Left lung (tissue), 4 donors: ENCODE measurements at regions not wholly inside any gene's neighbourhood (a gene's known extent, or its start where the extent isn't known, plus 50 kb on each side); places are given as distances from the start of the nearest gene placed in this dataset.

Experiments
- ATAC-seq: fragments of 200-7000 bp; cut with Tn5 transposase; one replicate; pipeline ENCODE4 v1.9.1; 2020; ENCODE audit warnings: moderate library complexity
- DNase-seq, 4 donors: peaks; one replicate each; pipeline ENCODE4 v3.0.0-alpha.2; 2013 to 2020
- H3K27ac ChIP-seq, 2 donors: fragments of 200-600 bp; sonication (generic) in 1 of 2; one replicate each; pipeline versions ENCODE4 v1.5.0 to v1.8.0; 2020 to 2021
- H3K27me3 ChIP-seq, 2 donors: fragments of 200-600 bp; sonication (generic) in 1 of 2; one replicate each; pipeline versions ENCODE4 v1.5.0 to v1.8.0; 2020 to 2021
- H3K36me3 ChIP-seq, 2 donors: fragments of 200-600 bp; sonication (generic) in 1 of 2; one replicate each; pipeline versions ENCODE4 v1.5.0 to v1.8.0; 2020 to 2021
- H3K4me1 ChIP-seq, 2 donors: fragments of 200-600 bp; one replicate each; pipeline ENCODE4 v1.8.0; 2021
- H3K4me3 ChIP-seq, 2 donors: fragments of 200-600 bp; sonication (generic) in 1 of 2; one replicate each; pipeline versions ENCODE4 v1.5.0 to v1.8.0; 2020 to 2021; ENCODE audit warnings: mild to moderate bottlenecking in 1 of 2
- H3K9me3 ChIP-seq, 2 donors: fragments of 200-600 bp; sonication (generic) in 1 of 2; one replicate each; pipeline versions ENCODE4 v1.5.0 to v1.8.0; 2020 to 2021
- intact Hi-C, 2 donors: fragments of 100-400 bp; cut with DNase I; formaldehyde crosslinking; loops; one replicate each; pipeline versions ENCODE4 v1.11.2 to v1.14.2; 2022
- TF ChIP-seq, protein P1 (sequence below), 2 donors: fragments of 200-600 bp; sonication (generic) in 1 of 2; IDR thresholded peaks; one replicate each; pipeline versions ENCODE4 v1.5.0 to v1.8.0; 2021; ENCODE audit warnings: antibody characterized with exemption in 2 of 2
- donor health status: DM: no; HTN: yes; CAD: no.
- donor health status: DM: no; HTN: no; CAD: no.

DNA sequence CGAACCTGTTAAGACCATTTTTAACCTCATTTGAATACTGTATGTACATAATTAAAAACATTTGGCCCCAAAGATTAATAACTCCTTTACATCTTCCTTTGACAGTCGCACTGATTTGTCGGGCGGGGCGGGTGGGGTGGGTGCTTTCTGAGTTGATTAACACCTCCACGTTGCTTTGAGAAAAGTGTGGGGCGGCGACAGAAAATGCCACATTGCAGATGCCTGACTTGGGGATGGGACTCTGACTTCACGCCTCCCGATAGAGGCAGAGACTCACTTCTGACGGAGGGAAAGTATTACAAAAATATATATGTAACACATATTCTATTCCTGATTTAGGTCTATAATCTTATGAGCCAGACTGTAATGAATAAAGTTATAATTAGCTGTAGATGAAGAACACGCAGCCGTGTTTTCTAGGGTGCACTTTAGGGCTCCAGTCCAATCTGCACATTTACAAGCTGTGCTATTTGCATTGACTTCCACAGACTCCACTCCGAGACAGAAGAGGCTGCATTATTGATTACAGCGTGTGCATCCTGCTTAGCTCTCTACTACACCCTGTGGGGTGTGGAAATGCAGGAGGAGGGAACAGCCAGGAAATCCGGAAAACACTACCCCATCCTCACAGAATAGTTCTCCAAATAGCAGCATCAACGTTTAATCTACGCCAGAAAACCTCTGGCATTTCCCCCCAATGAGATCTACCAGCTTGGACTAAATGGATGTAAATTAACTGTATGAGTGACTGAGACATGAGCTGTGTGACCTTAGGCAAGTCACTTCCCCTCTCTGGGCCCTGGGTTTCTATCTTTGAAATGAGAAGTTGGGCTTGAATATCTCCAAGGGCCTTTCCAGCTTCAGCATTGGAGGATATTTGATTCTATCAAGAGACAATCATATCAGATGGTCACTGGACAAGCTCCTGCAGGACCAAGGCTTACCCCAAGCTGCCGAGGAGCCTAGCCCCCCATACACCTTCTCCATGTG is 308.0 kb downstream of the RRAGC start:
- Histone ChIP-seq H3K4me1 (no peaks in the 10 kb centered on the region), H3K27ac (no peak overlapping the region), H3K36me3 (no peaks in the 10 kb centered on the region), H3K9me3 (no peaks in the 10 kb centered on the region), H3K4me3 (no peak overlapping the region), H3K27me3 (no peaks in the 10 kb centered on the region)
- intact Hi-C loops = no loop called here
- TF ChIP-seq, protein P1, sequence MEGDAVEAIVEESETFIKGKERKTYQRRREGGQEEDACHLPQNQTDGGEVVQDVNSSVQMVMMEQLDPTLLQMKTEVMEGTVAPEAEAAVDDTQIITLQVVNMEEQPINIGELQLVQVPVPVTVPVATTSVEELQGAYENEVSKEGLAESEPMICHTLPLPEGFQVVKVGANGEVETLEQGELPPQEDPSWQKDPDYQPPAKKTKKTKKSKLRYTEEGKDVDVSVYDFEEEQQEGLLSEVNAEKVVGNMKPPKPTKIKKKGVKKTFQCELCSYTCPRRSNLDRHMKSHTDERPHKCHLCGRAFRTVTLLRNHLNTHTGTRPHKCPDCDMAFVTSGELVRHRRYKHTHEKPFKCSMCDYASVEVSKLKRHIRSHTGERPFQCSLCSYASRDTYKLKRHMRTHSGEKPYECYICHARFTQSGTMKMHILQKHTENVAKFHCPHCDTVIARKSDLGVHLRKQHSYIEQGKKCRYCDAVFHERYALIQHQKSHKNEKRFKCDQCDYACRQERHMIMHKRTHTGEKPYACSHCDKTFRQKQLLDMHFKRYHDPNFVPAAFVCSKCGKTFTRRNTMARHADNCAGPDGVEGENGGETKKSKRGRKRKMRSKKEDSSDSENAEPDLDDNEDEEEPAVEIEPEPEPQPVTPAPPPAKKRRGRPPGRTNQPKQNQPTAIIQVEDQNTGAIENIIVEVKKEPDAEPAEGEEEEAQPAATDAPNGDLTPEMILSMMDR (IDR thresholded peaks at IDR 0.05) = no peak
- ATAC-seq (no peak), DNase-seq (no peak)

- no peaks in the 10 kb centered on the region for H3K9me3 ChIP-seq
- H3K27me3 ChIP-seq = no peaks in the 10 kb centered on the region
- no peaks in the 10 kb centered on the region for H3K4me1 ChIP-seq
- no peak for ATAC-seq
- DNase-seq = no peak
- no peak overlapping the region for H3K27ac ChIP-seq
- no peaks in the 10 kb centered on the region for H3K36me3 ChIP-seq
- TF ChIP-seq, protein P1 (IDR thresholded peaks at IDR 0.05) = no peak
- intact Hi-C loops = no loop called here
- no peak overlapping the region for H3K4me3 ChIP-seq
Measured at GRCh38 chr1:38549191-38549590, 310.4 kb downstream of the RRAGC start.

- intact Hi-C loops = no loop called here
- Histone ChIP-seq H3K27me3 (no peaks in the 10 kb centered on the region), H3K9me3 (no peaks in the 10 kb centered on the region), H3K4me1 (no peaks in the 10 kb centered on the region), H3K4me3 (no peak overlapping the region), H3K36me3 (no peaks in the 10 kb centered on the region), H3K27ac (no peak overlapping the region)
- no peak for DNase-seq
- ATAC-seq = no peak
- TF ChIP-seq, protein P1 (IDR thresholded peaks at IDR 0.05) = no peak
Measured at GRCh38 chr1:38547321-38547720, 312.3 kb downstream of the RRAGC start.

GRCh38 chr1:38546636-38547035 is 312.9 kb downstream of the RRAGC start:
- DNase-seq (peak in 2 of 4 donors; percentile 58 to 79), ATAC-seq (no peak)
- Histone ChIP-seq H3K4me3 (no peak overlapping the region), H3K9me3 (no peaks in the 10 kb centered on the region), H3K4me1 (no peaks in the 10 kb centered on the region), H3K27me3 (no peaks in the 10 kb centered on the region), H3K27ac (no peak overlapping the region), H3K36me3 (no peaks in the 10 kb centered on the region)
- TF ChIP-seq, protein P1 (IDR thresholded peaks at IDR 0.05) = no peak
- intact Hi-C loops = no loop called here

DNA sequence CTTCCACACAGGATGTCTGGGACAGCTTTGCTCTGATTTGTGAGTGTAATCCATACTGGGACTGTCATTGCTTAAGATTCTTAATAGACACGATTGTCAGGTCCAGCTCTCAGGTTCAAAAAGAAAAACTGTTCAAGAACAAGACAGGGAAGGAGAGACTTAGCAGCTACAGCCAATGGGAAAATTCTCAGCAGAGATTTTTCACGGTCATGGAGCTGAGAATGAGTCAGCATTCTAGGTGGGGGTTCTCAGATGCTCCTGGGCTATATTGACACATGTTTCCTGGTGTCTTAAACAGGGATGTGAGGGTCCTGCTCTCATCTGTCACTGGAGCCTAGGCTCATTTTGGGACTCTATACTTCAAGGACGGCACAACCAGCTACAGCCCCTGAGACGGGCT is 318.3 kb downstream of the RRAGC start:
- H3K27ac ChIP-seq = no peak overlapping the region
- peaks cover 0 to 4% of the 10 kb centered on the region in 2 donors for H3K27me3 ChIP-seq
- ATAC-seq (no peak), DNase-seq (no peak)
- H3K36me3 ChIP-seq = no peaks in the 10 kb centered on the region
- H3K4me1 ChIP-seq = no peaks in the 10 kb centered on the region
- H3K4me3 ChIP-seq = no peak overlapping the region
- H3K9me3 ChIP-seq = no peaks in the 10 kb centered on the region
- intact Hi-C loops = no loop called here
- TF ChIP-seq, protein P1 (IDR thresholded peaks at IDR 0.05) = no peak
